Pons (tissue), 1 donor: ENCODE measurements at regions not wholly inside any gene's neighbourhood (a gene's known extent, or its start where the extent isn't known, plus 50 kb on each side); places are given as distances from the start of the nearest gene placed in this dataset.
"Not testable (repeated sequence)": the region's sequence is repeated elsewhere in the genome, so short reads cannot be mapped to it uniquely, and the experiment has no call there.

Source experiments
- DNase-seq: peaks from one replicate; pipeline ENCODE4 v3.0.0-alpha.2; 2016; ENCODE audit warnings: low spot score

DNA sequence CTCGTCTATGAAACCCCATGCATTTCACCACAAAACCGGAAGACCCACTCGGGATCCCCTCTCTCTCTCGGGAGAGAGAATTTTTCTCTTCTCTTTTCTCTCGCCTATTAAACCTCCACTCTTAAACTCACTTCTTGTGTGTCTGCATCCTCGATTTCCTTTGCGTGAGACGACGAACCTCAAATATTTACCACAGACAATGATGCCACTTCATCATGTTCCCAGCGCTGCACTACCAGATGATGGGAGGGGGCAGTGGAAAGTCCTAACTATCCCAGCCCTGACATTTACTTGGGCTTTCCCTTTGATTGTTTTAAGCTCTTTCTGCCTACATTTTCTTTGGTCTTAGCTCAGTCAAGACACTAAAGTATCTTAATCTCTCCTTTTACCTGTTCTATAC, 906.7 kb downstream of the GRID1 start:
- DNase-seq = no peak

DNA sequence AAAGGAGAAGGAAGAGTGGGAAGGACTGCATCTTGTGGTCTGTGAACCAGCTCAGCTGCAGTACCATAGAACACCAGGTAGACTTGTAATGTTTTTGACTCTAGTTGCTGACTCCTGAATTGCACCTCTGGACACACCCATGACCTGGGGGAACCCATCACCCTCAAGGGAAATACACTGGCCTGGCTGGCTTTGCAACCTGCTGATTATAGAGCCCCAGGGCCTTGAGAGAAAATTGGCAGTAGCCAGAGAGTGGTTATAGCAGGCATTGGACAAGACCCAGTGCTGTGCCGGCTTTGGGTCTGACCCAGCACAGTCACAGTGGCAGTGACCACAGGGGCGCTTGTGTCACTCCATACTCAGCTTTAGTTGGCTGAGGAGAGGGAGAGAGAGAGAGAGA, 902.3 kb downstream of the GRID1 start:
- DNase-seq = no peak

DNA sequence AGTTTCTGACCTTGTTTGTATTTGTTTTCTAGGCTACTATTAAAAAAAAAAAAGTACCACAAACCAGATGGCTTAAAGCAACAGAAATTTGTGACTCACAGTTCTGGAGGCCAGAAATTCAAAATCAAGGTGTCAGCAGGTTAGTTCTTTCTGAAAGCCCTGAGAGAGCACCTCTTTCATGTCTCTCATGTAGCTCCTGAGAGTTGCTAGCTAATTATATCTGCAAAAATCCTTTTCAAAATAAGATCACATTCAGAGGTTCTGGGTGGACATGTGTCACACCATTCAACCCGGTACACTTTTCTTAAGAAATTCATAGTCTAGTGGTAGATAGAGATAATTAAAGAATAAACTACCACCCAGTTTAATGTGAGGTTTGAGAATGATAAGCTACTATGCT, 888.6 kb downstream of the GRID1 start:
- no peak for DNase-seq

DNA sequence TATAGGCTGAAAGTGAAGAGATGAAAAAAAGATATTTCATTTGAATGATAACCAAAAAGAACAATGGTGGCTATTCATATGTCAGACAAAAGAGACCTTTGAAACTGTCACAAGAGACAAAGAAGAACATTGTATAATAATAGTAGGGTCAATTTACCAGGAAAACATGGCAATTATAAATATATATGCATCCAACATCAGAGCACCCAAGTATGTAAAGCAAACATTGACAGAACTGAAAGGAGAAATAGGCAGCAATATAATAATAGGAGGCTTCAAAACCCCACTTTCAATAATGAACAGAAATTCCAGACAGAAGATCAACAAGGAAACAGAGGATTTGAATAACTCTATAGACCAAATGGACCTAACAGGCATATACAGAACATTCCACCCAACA, 876.2 kb downstream of the GRID1 start:
- peak; percentile 88 for DNase-seq

DNA sequence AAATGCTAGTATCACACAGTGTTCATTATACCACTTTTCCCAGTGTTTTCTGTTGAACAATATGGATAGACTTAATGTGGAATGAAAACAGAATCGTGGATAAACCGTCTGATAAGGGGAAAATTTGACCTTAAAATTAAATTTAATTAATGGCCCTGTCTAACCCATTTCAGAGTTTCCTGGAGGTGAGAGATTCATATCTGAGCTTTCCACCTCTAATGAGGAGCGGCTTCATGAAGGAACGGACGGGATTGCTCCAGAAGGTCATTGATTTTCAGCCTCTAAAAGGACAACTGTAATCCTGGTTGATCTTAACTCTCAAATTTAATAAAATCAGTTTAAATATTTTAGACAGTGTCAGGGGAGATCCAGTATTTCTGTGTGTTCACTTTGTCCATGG, 874.9 kb downstream of the GRID1 start:
- DNase-seq = no peak

DNA sequence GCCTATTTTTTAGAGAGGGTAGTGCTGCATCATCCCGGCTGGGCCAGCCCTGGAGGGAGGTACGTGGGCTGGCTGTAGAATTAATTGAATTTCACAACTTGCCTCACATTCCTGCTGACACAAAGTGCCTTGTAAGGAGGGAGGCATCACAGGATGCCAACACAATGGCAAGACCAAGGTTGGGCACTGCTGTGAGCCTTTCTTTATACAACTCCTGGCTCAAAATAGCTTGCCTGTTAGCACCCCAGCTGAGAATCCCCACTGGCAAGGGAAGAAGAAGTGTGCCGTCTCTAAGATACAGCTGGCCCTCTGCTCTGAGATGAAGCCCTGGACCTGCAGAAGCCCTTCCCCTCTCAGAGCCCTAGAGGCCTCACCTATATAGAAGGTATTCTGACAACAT, 873.9 kb downstream of the GRID1 start:
- DNase-seq = peak; percentile 23

DNA sequence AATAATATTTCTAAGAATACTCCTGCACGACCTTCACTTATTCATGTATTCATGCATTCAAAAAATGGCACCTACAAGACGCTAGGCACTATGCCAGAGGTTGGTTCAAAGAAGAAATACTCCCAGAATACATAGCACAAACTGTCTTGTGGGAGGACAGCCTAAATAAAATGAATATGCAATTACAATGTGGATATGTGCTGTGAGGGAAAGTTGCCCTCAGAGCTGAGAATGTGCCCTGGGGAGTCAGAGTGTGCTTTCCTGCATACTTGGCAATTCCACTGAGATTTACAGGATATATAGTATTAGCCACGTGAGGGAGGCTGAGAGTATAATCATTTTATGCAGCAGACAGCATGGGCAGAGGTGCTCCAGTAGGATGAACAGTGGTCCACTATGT, 872.9 kb downstream of the GRID1 start:
- DNase-seq = no peak

DNA sequence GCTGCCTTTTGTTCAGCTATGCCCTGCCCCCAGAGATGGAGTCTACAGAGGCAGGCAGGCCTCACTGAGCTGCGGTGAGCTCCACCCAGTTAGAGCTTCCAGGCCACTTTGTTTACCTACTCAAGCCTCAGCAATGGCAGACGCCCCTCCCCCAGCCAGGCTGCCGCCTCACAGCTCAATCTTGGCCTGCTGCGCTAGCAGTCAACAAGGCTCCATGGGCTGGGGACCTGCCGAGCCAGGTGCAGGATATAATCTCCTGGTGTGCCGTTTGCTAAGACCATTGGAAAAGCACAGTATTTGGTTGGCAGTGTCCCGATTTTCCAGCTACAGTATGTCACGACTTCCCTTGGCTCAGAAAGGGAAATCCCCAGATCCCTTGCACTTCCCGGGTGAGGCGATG, 862.0 kb downstream of the GRID1 start:
- DNase-seq = not testable (repeated sequence)

DNA sequence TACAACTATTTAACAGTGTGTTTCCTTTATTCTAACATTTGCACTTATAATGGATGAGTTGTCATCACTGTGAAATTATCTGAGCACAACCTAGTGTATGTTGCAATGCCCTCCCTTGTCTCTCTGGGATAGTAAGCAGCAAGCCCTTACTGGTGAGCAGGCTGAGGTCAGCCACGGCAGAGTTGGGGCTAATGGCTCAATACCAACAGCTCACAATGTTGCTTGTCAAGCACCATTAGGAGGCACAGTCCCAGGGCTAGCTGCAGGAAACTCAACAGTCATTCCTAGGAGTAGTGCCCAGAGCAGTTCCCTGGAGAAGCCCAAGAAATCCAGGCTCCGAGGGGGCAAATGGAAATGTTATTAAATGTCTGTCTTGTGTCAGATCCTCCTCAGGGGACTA, 858.4 kb downstream of the GRID1 start:
- DNase-seq = no peak

DNA sequence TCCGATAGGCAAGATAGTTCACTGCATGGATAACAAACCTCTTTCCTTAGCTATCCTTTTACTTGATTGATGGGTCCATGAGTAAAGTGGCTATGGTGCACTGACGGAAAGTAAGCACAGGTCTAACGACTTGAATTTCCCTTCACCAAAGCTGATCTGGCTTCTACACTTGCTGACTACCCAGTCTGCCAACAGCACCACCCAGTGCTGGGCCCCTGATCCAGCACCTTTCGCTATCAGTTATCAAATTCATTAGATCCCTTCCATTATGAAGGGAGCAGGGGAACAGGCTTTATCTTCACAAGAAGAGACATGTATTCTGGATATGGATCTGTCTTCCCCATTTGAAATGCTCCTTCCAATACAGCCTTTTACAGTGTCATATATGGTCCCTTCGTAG, 855.9 kb downstream of the GRID1 start:
- peak; percentile 37 for DNase-seq

DNA sequence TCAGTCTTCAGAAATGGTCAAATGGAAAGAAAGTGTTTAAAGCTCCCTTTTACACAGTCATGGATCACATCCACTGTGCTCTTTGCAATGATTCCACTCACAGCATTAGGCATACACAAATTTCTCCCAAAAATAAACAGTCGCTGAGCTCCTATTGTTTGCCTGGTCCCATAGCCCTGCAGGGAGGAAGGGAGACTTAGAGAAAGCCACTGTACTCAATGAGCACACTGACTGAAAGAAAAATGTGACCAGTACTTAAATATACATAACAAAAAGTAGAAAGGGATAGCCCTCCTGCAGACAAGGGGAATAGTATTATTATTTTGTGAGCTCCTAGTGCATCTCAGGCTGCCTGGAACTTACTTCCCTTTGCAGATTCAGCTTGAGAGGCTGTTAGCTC, 853.2 kb downstream of the GRID1 start:
- DNase-seq = no peak

DNA sequence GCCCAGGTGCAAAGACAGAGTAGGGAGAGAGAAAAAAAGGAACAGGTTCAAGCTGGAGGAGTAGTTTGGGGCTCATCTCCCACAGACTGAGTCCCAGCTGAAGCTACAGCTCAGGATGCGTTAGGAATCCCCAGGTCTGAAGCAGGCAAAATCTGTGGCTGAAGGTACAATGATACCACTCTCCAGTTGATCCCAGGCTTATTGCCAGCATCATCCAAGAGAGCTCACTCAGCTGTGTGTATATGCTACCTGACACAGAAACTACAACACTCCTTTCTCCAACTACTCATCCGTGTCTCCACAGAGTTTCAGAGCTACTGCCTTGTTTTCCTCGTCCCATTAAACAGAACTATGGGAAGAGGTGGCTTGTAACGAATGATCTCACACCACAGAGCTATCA, 851.3 kb downstream of the GRID1 start:
- no peak for DNase-seq

DNA sequence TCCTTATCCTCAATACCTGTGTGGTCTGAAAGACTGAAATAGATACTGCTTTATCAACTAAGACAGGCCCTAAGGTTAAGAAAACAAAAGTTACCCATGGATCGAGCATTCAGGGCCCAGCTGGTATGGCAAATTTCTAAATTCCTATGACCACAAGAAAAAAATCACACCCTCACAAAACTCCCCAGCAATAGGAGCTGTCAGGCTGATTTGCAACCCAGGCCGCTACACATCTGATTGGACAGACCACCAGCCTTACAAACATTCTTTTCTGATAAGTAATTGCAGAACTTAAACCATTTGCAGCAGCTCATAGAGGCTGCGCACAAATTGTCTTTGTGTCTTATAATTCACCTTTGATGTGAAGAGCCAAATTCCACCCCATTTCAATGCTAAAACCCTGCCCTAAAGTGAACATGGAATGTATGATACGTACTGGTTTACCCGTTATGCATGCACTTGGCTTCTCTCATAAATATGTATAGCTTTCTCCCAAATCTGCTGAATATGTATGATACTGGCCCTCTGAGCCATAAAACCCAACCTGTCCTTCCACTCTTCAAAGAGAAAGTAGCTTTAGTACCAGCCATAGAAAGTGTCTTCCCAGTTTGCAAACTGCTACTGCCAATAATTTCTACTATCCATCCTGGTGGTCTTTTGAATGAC, 842.5 kb downstream of the GRID1 start:
- DNase-seq = no peak

DNA sequence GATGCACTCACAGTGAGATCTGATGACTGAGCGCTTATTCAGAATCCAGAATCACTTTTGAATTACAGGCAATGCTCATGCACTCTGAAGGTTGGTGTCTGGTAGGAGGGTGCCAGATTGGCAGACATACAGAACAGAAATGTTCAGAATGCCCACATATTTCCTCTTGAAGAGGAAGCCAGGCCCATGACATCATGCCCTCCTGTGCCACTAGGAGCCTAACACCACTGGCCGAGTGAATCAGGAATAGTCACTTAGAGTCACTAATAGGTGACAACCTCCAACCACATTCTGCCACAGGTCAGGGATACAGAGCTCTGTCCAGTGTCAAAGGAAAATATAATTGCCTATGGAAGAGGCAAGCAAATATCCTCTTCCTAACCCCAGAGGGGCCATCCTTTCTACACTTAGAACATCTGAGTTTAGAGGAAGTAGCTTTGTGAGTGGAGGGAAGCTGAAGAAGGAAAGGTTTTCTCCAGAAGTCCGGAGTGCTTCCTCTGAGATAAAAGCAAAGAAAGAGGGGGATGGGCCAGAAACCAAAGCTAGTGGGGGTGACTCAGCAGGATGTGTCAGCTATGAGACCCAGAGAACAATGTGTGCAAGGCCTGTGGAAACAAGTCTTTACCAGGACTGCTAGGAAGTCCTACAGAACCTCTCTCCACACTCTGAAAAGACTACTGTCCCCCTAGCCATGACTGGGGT, 838.8 kb downstream of the GRID1 start:
- no peak for DNase-seq

DNA sequence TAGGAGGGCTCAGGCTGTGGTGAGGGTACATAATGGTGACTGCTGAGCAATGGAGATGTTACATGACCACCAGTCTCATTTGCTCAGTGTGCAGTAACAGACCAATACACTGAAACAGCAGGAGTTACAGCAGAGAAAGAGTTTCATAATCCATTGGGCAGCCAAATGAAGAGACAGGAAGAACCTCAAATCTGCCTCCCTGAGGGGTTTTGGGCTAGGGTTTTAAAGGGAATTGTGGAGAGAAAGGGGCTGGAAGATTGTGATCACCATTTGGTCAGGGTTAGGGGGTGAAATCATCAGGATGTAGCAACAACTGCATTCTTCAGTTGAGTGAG, 838.3 kb downstream of the GRID1 start:
- no peak for DNase-seq

DNA sequence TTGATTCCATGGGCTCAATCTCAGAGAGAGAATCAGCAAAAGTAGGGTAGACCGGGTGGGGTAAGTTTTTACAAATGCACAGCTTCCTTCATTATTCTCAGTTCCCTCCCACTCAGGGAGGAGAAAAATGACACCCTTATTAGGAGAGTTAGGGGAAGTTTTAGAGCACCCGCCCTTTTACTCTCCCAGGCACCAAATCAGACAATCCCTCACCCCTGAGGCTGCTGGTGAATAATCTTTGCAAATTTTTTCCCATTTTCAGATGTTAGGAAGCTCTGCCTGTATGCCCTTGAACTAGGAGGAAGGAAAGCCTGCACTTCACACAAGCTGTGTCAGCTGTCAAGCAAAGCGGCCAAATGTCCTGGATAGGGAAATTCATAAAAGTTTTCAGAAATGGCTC, 834.9 kb downstream of the GRID1 start:
- DNase-seq = no peak

DNA sequence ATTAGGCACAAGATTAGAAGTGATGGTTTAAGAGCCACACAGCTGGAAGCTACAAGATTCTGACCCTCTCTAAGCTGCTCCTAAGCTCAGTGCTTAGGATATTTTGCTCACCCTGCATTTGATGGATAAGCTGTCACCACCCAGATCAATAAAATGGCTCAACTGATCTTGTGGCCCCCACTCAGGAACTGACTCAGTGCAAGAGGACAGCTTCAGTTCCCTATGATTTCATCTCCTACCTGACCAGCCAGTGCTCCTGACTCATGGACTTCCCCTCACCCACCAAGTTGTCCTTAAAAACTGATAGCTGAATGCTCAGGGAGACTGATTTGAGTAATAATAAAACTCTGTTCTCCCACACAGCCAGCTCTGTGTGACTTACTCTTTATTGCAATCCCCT, 833.8 kb downstream of the GRID1 start:
- no peak for DNase-seq

DNA sequence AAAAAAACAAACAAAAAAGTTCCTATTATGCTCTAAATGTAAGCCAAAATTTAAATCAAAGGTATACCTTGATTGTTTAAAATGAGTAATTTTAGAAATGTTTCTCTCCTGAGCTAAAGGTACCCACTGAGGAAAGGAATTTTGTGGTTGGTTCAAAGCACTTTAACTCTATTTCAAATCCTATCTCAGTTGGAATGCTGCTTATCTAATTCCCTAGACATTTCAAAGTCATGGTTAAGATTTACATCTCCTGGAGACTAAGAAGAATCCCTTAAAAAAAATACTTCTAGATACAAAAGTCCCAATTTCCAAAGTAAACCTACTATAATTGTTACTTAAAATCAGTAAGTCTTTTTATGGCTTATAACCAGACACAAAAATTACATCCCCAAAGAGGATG, 830.7 kb downstream of the GRID1 start:
- DNase-seq = no peak

DNA sequence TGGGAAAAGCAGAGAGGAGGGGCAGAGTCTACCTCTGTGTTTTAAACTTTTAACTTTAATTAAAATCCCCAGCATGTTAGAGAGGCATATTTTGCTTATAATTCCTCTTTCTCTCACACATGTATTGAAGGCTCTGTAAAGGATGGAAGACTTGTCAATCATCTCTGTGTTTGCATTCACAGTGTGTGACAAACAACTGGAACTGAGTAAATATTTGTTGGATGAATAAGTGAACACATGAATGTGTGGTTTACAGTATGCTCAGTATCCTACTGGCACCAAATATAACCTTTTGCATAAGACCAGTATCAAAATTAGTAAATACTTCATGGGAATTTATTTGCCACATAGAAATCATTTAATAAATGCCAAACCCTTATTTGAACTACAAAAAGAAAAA, 829.0 kb downstream of the GRID1 start:
- DNase-seq = no peak

DNA sequence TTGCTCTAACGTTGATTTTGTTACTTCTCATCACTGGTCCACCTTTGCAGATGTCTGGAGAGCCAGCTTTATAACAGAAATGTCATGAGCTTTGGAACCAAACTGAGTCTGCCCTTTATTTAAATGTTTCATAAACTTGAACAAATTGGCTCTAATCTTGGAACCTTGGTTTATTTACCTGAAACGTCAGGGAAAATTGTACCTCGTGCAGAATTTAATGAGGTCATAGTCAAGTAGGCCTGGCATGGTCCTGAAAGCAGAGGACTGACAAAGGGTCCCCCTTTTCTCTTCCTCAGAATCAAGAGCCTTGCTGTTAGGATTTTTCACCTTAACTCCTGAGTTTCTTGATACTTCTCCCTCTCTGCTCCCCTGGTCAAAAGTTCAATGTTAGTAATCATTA, 828.0 kb downstream of the GRID1 start:
- no peak for DNase-seq

DNA sequence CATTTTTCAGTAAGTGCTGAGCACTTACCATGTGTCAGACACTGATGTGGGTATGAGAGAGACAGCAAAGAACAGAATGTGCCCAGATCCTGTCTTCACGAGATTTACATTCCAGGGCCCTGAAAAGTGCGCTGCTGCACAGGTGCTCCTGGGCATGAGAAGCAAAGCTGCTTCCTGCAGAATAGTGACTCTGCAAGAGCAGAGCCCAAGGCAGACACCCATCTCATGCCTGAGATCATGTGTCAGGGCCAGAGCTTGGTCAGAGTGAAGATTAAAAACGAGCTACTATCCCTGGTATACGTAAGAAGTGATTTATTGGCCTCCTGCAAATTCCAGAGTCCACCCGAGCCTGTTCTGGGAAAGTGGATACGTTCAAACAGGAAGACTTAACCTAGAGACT, 824.4 kb downstream of the GRID1 start:
- no peak for DNase-seq

DNA sequence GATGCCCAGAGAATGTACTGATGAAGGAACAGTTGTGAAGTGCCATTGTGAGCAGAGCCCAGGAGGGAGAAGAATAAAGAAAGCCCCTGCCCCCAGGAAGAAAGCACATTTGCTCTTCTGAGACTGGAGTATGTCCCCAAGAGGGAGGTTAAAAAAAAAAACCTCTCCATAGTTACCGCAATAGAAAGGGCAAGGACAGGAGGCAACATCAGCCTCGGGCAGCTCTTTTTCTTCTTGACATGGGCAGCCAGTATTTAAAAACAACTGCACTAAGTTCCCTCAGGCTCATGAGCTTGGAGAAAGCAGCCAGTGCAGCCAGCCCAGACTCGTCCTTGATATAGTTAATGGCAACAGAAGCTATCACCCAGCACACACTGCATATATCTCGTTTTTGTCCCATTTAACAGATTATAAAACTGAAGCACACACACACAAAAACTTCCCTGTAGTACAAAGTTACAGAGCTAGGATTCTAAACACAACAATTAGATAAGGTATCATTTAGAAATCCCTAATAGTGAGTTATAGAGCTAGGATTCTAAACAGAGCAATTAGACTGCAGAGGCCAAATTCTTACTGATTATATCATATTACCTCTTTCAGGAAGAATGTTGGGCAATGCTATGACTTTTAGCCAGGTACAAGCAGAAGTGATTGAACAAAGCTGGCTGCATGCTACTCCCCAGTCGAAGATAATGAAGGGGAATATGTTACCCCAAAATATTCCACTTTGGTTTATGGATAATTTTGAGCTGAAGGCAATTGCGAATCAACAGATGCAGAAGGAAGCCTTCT, 823.5 kb downstream of the GRID1 start:
- DNase-seq = no peak

DNA sequence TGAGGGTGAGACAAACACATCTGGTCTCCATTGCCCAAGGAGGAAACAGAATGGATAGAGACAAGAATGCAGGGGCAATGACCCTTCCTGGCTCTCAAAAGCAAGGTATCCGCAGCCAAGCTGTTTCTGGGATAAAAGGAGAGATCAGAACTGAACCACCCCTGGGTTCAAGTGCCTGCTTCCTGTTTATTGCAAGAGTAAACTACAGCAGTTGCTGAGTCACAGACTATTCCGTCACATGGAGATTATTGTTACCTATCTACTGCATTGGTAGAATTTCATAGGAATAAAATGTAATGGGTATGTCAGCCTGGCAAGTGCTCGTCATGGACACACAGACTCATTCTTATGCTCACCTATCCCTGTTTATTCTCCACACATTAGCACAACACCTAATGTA, 821.6 kb downstream of the GRID1 start:
- no peak for DNase-seq

DNA sequence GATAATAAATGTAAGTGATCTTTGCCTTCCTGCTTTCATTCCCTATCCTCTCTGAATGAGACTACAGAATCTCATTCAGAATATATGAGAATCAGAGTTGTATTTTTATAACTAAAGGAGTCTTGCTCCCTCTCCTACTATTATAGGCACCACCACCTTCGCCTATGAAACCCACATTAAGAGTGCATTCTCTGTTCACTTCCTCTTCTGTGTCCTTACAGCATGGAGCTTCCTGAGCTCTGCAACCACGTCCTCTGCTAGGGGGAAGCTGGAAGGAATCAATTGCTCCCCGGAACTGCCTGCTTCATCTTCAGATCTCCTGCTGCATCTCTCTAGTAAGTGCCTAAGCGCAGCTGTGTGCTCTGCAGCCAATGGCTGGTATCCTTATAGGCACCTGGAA, 820.7 kb downstream of the GRID1 start:
- DNase-seq = no peak
